ENCODE measurements at regions not wholly inside any gene's neighbourhood (a gene's known extent, or its start where the extent isn't known, plus 50 kb on each side); places are given as distances from the start of the nearest gene placed in this dataset.

- no peaks in the 10 kb centered on the region for H3K9me3 ChIP-seq (ENCODE audit: severe bottlenecking)
- no peaks in the 10 kb centered on the region for H3K36me3 ChIP-seq
- no peak for DNase-seq
- TF ChIP-seq CTCF (IDR thresholded peaks at IDR 0.05; ENCODE audit: low read depth, low read length) = no peak
- no peak overlapping the region for H3K27ac ChIP-seq
- H3K4me3 ChIP-seq (ENCODE audit: low read depth, low read length) = no peak overlapping the region
- H3K27me3 ChIP-seq (ENCODE audit: insufficient read depth, low read depth, severe bottlenecking) = no peaks in the 10 kb centered on the region
These were observed 50.9 kb upstream of the OSTN start for GRCh38 chr3:191148131-191148530.

GRCh38 chr3:191143224-191143623 lies 55.8 kb upstream of the OSTN start:
- TF ChIP-seq CTCF (IDR thresholded peaks at IDR 0.05; ENCODE audit: low read depth, low read length) = no peak
- no peaks in the 10 kb centered on the region for H3K9me3 ChIP-seq (ENCODE audit: severe bottlenecking)
- H3K27me3 ChIP-seq (ENCODE audit: insufficient read depth, low read depth, severe bottlenecking) = no peaks in the 10 kb centered on the region
- H3K4me3 ChIP-seq (ENCODE audit: low read depth, low read length) = no peak overlapping the region
- no peaks in the 10 kb centered on the region for H3K36me3 ChIP-seq
- DNase-seq = no peak
- no peak overlapping the region for H3K27ac ChIP-seq

GRCh38 chr3:191141728-191142127 lies 57.3 kb upstream of the OSTN start:
- TF ChIP-seq CTCF (IDR thresholded peaks at IDR 0.05; ENCODE audit: low read depth, low read length) = no peak
- DNase-seq = no peak
- Histone ChIP-seq H3K4me3 (ENCODE audit: low read depth, low read length) (no peak overlapping the region), H3K9me3 (ENCODE audit: severe bottlenecking) (no peaks in the 10 kb centered on the region), H3K36me3 (no peaks in the 10 kb centered on the region), H3K27me3 (ENCODE audit: insufficient read depth, low read depth, severe bottlenecking) (no peaks in the 10 kb centered on the region), H3K27ac (no peak overlapping the region)

GRCh38 chr3:191139736-191140135 lies 59.3 kb upstream of the OSTN start:
- H3K36me3 ChIP-seq = no peaks in the 10 kb centered on the region
- TF ChIP-seq CTCF (IDR thresholded peaks at IDR 0.05; ENCODE audit: low read depth, low read length) = no peak
- no peaks in the 10 kb centered on the region for H3K27me3 ChIP-seq (ENCODE audit: insufficient read depth, low read depth, severe bottlenecking)
- no peak for DNase-seq
- no peaks in the 10 kb centered on the region for H3K9me3 ChIP-seq (ENCODE audit: severe bottlenecking)
- no peak overlapping the region for H3K4me3 ChIP-seq (ENCODE audit: low read depth, low read length)
- no peak overlapping the region for H3K27ac ChIP-seq

GRCh38 chr3:191138937-191139336 lies 60.1 kb upstream of the OSTN start:
- DNase-seq = no peak
- Histone ChIP-seq H3K4me3 (ENCODE audit: low read depth, low read length) (no peak overlapping the region), H3K27me3 (ENCODE audit: insufficient read depth, low read depth, severe bottlenecking) (no peaks in the 10 kb centered on the region), H3K27ac (no peak overlapping the region), H3K36me3 (no peaks in the 10 kb centered on the region), H3K9me3 (ENCODE audit: severe bottlenecking) (no peaks in the 10 kb centered on the region)
- no peak for TF ChIP-seq CTCF (IDR thresholded peaks at IDR 0.05; ENCODE audit: low read depth, low read length)

- no peak overlapping the region for H3K27ac ChIP-seq
These were observed 61.3 kb upstream of the OSTN start for GRCh38 chr3:191137708-191138107.

More at GRCh38 chr3:191137708-191138107, 61.3 kb upstream of the OSTN start:
- no peak for DNase-seq
- no peak overlapping the region for H3K4me3 ChIP-seq (ENCODE audit: low read depth, low read length)
- no peaks in the 10 kb centered on the region for H3K36me3 ChIP-seq
- H3K9me3 ChIP-seq (ENCODE audit: severe bottlenecking) = no peaks in the 10 kb centered on the region
- TF ChIP-seq CTCF (IDR thresholded peaks at IDR 0.05; ENCODE audit: low read depth, low read length) = no peak
- no peaks in the 10 kb centered on the region for H3K27me3 ChIP-seq (ENCODE audit: insufficient read depth, low read depth, severe bottlenecking)

All from WERI-Rb-1 (cell line).